ENCODE measurements at regions not wholly inside any gene's neighbourhood (a gene's known extent, or its start where the extent isn't known, plus 50 kb on each side); places are given as distances from the start of the nearest gene placed in this dataset.

GRCh38 chr6:81565071-81565470, 187.4 kb downstream of the TENT5A start:
- no peak overlapping the region for H3K27ac ChIP-seq (ENCODE audit: low read length)
- H3K4me2 ChIP-seq (ENCODE audit: low read length): no peak overlapping the region
- no peaks in the 10 kb centered on the region for H3K9me3 ChIP-seq (ENCODE audit: low read length)
- H3K79me2 ChIP-seq (replicated peaks; ENCODE audit: insufficient read depth, low read length): no peaks in the 10 kb centered on the region
- H4K20me1 ChIP-seq (ENCODE audit: insufficient read depth): no peaks in the 10 kb centered on the region
- H3K9me2 ChIP-seq (ENCODE audit: insufficient read depth, low read length): no peaks in the 10 kb centered on the region
- TF ChIP-seq CTCF (IDR thresholded peaks at IDR 0.05; ENCODE audit: poor library complexity, severe bottlenecking) (no peak), MXI1 (conservative IDR thresholded peaks at IDR 0.05; ENCODE audit: poor library complexity, severe bottlenecking) (no peak), EP300 (conservative IDR thresholded peaks at IDR 0.05; ENCODE audit: poor library complexity, severe bottlenecking) (no peak), SMC3 (conservative IDR thresholded peaks at IDR 0.05; ENCODE audit: poor library complexity) (no peak), RAD21 (conservative IDR thresholded peaks at IDR 0.05) (no peak)
- H3K9ac ChIP-seq (ENCODE audit: low read length): no peak overlapping the region
- H3F3A ChIP-seq (ENCODE audit: insufficient read depth, low read length, poor library complexity, severe bottlenecking): no peaks in the 10 kb centered on the region
- H3K4me3 ChIP-seq (ENCODE audit: low read length): no peak overlapping the region
- H3K27me3 ChIP-seq (ENCODE audit: insufficient read depth, low read depth, low read length): no peaks in the 10 kb centered on the region
- H3K36me3 ChIP-seq (ENCODE audit: insufficient read depth, low read length): no peaks in the 10 kb centered on the region
- H2AFZ ChIP-seq (ENCODE audit: low read depth, low read length): no peak overlapping the region

GRCh38 chr6:81564470-81565068, 187.9 kb downstream of the TENT5A start:
- Histone ChIP-seq H3K4me2 (ENCODE audit: low read length) (no peak overlapping the region), H3K36me3 (ENCODE audit: insufficient read depth, low read length) (no peaks in the 10 kb centered on the region), H2AFZ (ENCODE audit: low read depth, low read length) (no peak overlapping the region), H3K27me3 (ENCODE audit: insufficient read depth, low read depth, low read length) (no peaks in the 10 kb centered on the region), H3K4me3 (ENCODE audit: low read length) (no peak overlapping the region), H4K20me1 (ENCODE audit: insufficient read depth) (no peaks in the 10 kb centered on the region), H3K79me2 (replicated peaks; ENCODE audit: insufficient read depth, low read length) (no peaks in the 10 kb centered on the region), H3K27ac (ENCODE audit: low read length) (no peak overlapping the region), H3K9me2 (ENCODE audit: insufficient read depth, low read length) (no peaks in the 10 kb centered on the region), H3F3A (ENCODE audit: insufficient read depth, low read length, poor library complexity, severe bottlenecking) (no peaks in the 10 kb centered on the region), H3K9me3 (ENCODE audit: low read length) (no peaks in the 10 kb centered on the region), H3K9ac (ENCODE audit: low read length) (no peak overlapping the region)
- TF ChIP-seq EP300 (conservative IDR thresholded peaks at IDR 0.05; ENCODE audit: poor library complexity, severe bottlenecking) (no peak), SMC3 (conservative IDR thresholded peaks at IDR 0.05; ENCODE audit: poor library complexity) (no peak), MXI1 (conservative IDR thresholded peaks at IDR 0.05; ENCODE audit: poor library complexity, severe bottlenecking) (no peak), REST (IDR thresholded peaks at IDR 0.05; ENCODE audit: borderline replicate concordance) (no peak), RAD21 (conservative IDR thresholded peaks at IDR 0.05) (no peak), TAF1 (IDR thresholded peaks at IDR 0.05; ENCODE audit: low read depth) (no peak), POLR2AphosphoS5 (IDR thresholded peaks at IDR 0.05) (no peak), EZH2 (IDR thresholded peaks at IDR 0.05; ENCODE audit: borderline replicate concordance, insufficient read depth, low read length, poor library complexity, severe bottlenecking) (no peak), CTCF (IDR thresholded peaks at IDR 0.05; ENCODE audit: poor library complexity, severe bottlenecking) (no peak)
